NB4 (cell line): ENCODE measurements at regions not wholly inside any gene's neighbourhood (a gene's known extent, or its start where the extent isn't known, plus 50 kb on each side); places are given as distances from the start of the nearest gene placed in this dataset.

Source experiments
- CTCF ChIP-seq: IDR thresholded peaks from one replicate; pipeline ENCODE4 v1.5.1; 2012; ENCODE audit warnings: low read depth, low read length
- POLR2A ChIP-seq: IDR thresholded peaks from 2 replicates; pipeline ENCODE4 v1.6.1; 2011; ENCODE audit warnings: mild to moderate bottlenecking; ENCODE audit not compliant: insufficient read length; ENCODE audit errors: extremely low read depth

DNA sequence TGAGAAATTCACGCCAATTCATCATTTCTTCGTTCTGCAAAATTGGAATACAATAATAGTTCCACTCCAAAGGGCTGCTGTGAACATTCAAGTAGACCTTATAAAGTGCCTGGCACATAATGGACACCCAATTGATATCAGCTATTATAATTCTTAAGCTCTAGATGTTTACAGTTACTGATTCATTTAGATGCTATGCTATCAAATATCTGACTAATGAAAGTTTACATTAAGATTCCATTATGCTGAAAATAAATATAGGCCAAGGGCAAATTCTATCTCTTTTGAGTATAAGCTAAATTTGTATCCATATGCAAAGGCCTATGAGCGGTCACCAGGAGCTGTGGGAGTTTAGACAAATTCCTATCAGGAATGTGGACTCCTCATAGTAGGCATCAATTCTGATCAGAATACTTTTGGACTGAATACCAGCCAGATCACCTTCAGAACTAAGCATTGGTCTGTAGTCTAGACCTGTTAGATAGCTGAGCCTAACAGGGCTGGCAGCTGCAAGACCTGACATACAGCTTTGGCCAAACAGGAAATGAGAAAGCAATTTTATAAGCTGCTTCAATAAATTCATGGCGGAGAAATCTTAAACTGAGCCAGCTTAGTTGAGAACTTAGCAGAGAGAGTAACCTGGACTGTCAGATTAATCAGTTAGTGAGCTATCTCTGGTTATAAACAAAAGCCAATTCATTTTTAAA lies 384.3 kb upstream of the ACTRT1 start:
- TF ChIP-seq POLR2A (no peak), CTCF (no peak)
